MM.1S (cell line): ENCODE measurements at regions not wholly inside any gene's neighbourhood (a gene's known extent, or its start where the extent isn't known, plus 50 kb on each side); places are given as distances from the start of the nearest gene placed in this dataset.

Experiments used
- DNase-seq: peaks from one replicate; pipeline ENCODE4 v3.0.0-alpha.2; 2015
- H2AFZ ChIP-seq: fragments of 300-600 bp; sonication (generic); 2 replicates; pipeline ENCODE4 v1.6.0; 2016; ENCODE audit warnings: antibody characterized with exemption, low read length
- H3F3A ChIP-seq: fragments of 300-600 bp; sonication (generic); 2 replicates; pipeline ENCODE4 v1.6.1; 2016; ENCODE audit warnings: mild to moderate bottlenecking, antibody characterized with exemption, low read length, moderate library complexity, mixed read lengths; ENCODE audit not compliant: insufficient read depth
- H3K27ac ChIP-seq: fragments of 300-600 bp; sonication (generic); 2 replicates; pipeline ENCODE4 v1.5.1; 2016; ENCODE audit warnings: mild to moderate bottlenecking, low read length
- H3K27me3 ChIP-seq: fragments of 300-600 bp; sonication (generic); replicated peaks from 2 replicates; pipeline ENCODE4 v1.6.0; 2016; ENCODE audit warnings: low read length; ENCODE audit not compliant: insufficient read depth
- H3K36me3 ChIP-seq: fragments of 300-600 bp; sonication (generic); replicated peaks from 2 replicates; pipeline ENCODE4 v1.6.1; 2016; ENCODE audit warnings: mild to moderate bottlenecking, low read length, mixed read lengths; ENCODE audit not compliant: insufficient read depth
- H3K4me1 ChIP-seq: fragments of 300-600 bp; sonication (generic); 2 replicates; pipeline ENCODE4 v1.6.1; 2016; ENCODE audit warnings: low read length, mixed read lengths
- H3K4me2 ChIP-seq: fragments of 300-600 bp; sonication (generic); 2 replicates; pipeline ENCODE4 v1.6.0; 2016; ENCODE audit warnings: low read depth, low read length
- H3K4me3 ChIP-seq: fragments of 300-600 bp; sonication (generic); 2 replicates; pipeline ENCODE4 v1.5.1; 2016; ENCODE audit warnings: low read length, mixed read lengths
- H3K79me2 ChIP-seq: fragments of 300-600 bp; sonication (generic); 2 replicates; pipeline ENCODE4 v1.6.1; 2016; ENCODE audit warnings: mixed run types, low read length, mixed read lengths
- H3K9ac ChIP-seq: fragments of 300-600 bp; sonication (generic); 2 replicates; pipeline ENCODE4 v1.6.1; 2016; ENCODE audit warnings: low read length, mixed read lengths
- H3K9me2 ChIP-seq: fragments of 300-600 bp; sonication (generic); replicated peaks from 2 replicates; pipeline ENCODE4 v1.6.1; 2016; ENCODE audit warnings: mild to moderate bottlenecking, low read length, mixed read lengths; ENCODE audit not compliant: insufficient read depth
- H3K9me3 ChIP-seq: fragments of 300-600 bp; sonication (generic); replicated peaks from 2 replicates; pipeline ENCODE4 v1.6.1; 2016; ENCODE audit warnings: mild to moderate bottlenecking, low read length, mixed read lengths; ENCODE audit not compliant: insufficient read depth
- H4K20me1 ChIP-seq: fragments of 300-600 bp; sonication (generic); 2 replicates; pipeline ENCODE4 v1.6.1; 2016; ENCODE audit warnings: mild to moderate bottlenecking, low read length, moderate library complexity, mixed read lengths; ENCODE audit not compliant: insufficient read depth
- CTCF ChIP-seq: fragments of 300-600 bp; sonication (generic); IDR thresholded peaks from 2 replicates; pipeline ENCODE4 v1.5.1; 2016; ENCODE audit warnings: antibody characterized with exemption, low read length, mixed read lengths
- EZH2 ChIP-seq: fragments of 300-600 bp; sonication (generic); optimal IDR thresholded peaks from 2 replicates; pipeline ENCODE3; 2017; ENCODE audit warnings: low read depth, mild to moderate bottlenecking, antibody characterized with exemption, low read length, mixed read lengths
- EZH2phosphoT487 ChIP-seq: fragments of 300-600 bp; sonication (generic); IDR thresholded peaks from 2 replicates; pipeline ENCODE4 v1.6.1; 2018; ENCODE audit warnings: antibody characterized with exemption, low read length

- Histone ChIP-seq H3K4me2 (no peak overlapping the region), H3K9me3 (no peaks in the 10 kb centered on the region), H3K27me3 (no peaks in the 10 kb centered on the region), H3K36me3 (no peaks in the 10 kb centered on the region), H3K4me3 (no peak overlapping the region), H3K79me2 (no peaks in the 10 kb centered on the region), H3K9me2 (no peaks in the 10 kb centered on the region), H3F3A (no peaks in the 10 kb centered on the region), H3K27ac (no peak overlapping the region), H4K20me1 (no peaks in the 10 kb centered on the region), H3K9ac (no peak overlapping the region), H3K4me1 (no peaks in the 10 kb centered on the region), H2AFZ (no peak overlapping the region)
- no peak for TF ChIP-seq CTCF
- TF ChIP-seq EZH2phosphoT487 = no peak
- no peak for TF ChIP-seq EZH2
- DNase-seq = no peak
Measured at GRCh38 chr6:138685257-138685656, 88.3 kb upstream of the CCDC28A start.

GRCh38 chr6:138685781-138686180 lies 87.8 kb upstream of the CCDC28A start:
- Histone ChIP-seq H3K27ac (no peak overlapping the region), H4K20me1 (no peaks in the 10 kb centered on the region), H3K4me2 (no peak overlapping the region), H3K79me2 (no peaks in the 10 kb centered on the region), H2AFZ (no peak overlapping the region), H3K9me2 (no peaks in the 10 kb centered on the region), H3F3A (no peaks in the 10 kb centered on the region), H3K27me3 (no peaks in the 10 kb centered on the region), H3K9ac (no peak overlapping the region), H3K9me3 (no peaks in the 10 kb centered on the region), H3K4me1 (no peaks in the 10 kb centered on the region), H3K4me3 (no peak overlapping the region), H3K36me3 (no peaks in the 10 kb centered on the region)
- no peak for TF ChIP-seq CTCF
- no peak for DNase-seq

- no peaks in the 10 kb centered on the region for H3K27me3 ChIP-seq
- no peaks in the 10 kb centered on the region for H3K79me2 ChIP-seq
- H3K36me3 ChIP-seq = no peaks in the 10 kb centered on the region
- H3F3A ChIP-seq = no peaks in the 10 kb centered on the region
- H4K20me1 ChIP-seq = no peaks in the 10 kb centered on the region
- no peak overlapping the region for H3K27ac ChIP-seq
- TF ChIP-seq EZH2phosphoT487 (no peak), CTCF (no peak), EZH2 (no peak)
- H3K9ac ChIP-seq = no peak overlapping the region
- no peak overlapping the region for H2AFZ ChIP-seq
- no peak for DNase-seq
- H3K4me3 ChIP-seq = no peak overlapping the region
- H3K4me2 ChIP-seq = no peak overlapping the region
- no peaks in the 10 kb centered on the region for H3K9me2 ChIP-seq
- peaks cover 1% of the 10 kb centered on the region; the same call in 1 of the 2 replicates for H3K4me1 ChIP-seq
- H3K9me3 ChIP-seq = no peaks in the 10 kb centered on the region
Measured at GRCh38 chr6:138688580-138688979, 85.0 kb upstream of the CCDC28A start.

- H4K20me1 ChIP-seq = no peaks in the 10 kb centered on the region
- no peak overlapping the region for H2AFZ ChIP-seq
- H3K4me1 ChIP-seq = peaks cover 3% of the 10 kb centered on the region; the same call in 1 of the 2 replicates
- TF ChIP-seq EZH2 (no peak), EZH2phosphoT487 (no peak), CTCF (no peak)
- H3K9me2 ChIP-seq = no peaks in the 10 kb centered on the region
- H3K9me3 ChIP-seq = no peaks in the 10 kb centered on the region
- H3K27ac ChIP-seq = no peak overlapping the region
- no peaks in the 10 kb centered on the region for H3K79me2 ChIP-seq
- H3K27me3 ChIP-seq = no peaks in the 10 kb centered on the region
- H3F3A ChIP-seq = no peaks in the 10 kb centered on the region
- no peak overlapping the region for H3K4me2 ChIP-seq
- H3K4me3 ChIP-seq = no peak overlapping the region
- DNase-seq = no peak
- no peak overlapping the region for H3K9ac ChIP-seq
- H3K36me3 ChIP-seq = no peaks in the 10 kb centered on the region
Measured at GRCh38 chr6:138689849-138690248, 83.7 kb upstream of the CCDC28A start.
